CMK (cell line): ENCODE measurements at regions not wholly inside any gene's neighbourhood (a gene's known extent, or its start where the extent isn't known, plus 50 kb on each side); places are given as distances from the start of the nearest gene placed in this dataset.

Experiments
- DNase-seq: peaks from one replicate; pipeline ENCODE4 v3.0.0-alpha.2; 2010; ENCODE audit warnings: low read depth

- no peak for DNase-seq
Observed at GRCh38 chr18:44153981-44154380, 526.7 kb upstream of the SETBP1 start.

GRCh38 chr18:44156126-44156525 lies 524.6 kb upstream of the SETBP1 start:
- no peak for DNase-seq

- DNase-seq = no peak
Observed at GRCh38 chr18:44156776-44157335, 523.8 kb upstream of the SETBP1 start.

GRCh38 chr18:44170208-44170880 lies 510.3 kb upstream of the SETBP1 start:
- DNase-seq = no peak

- no peak for DNase-seq
Observed at GRCh38 chr18:44171301-44171700, 509.4 kb upstream of the SETBP1 start.

GRCh38 chr18:44175891-44176290 lies 504.8 kb upstream of the SETBP1 start:
- DNase-seq = no peak

- DNase-seq = no peak
Observed at GRCh38 chr18:44178476-44178875, 502.2 kb upstream of the SETBP1 start.

- no peak for DNase-seq
Observed at GRCh38 chr18:44179693-44180092, 501.0 kb upstream of the SETBP1 start.

- DNase-seq = no peak
Observed at GRCh38 chr18:44180683-44181082, 500.0 kb upstream of the SETBP1 start.

GRCh38 chr18:44181951-44182747 lies 498.5 kb upstream of the SETBP1 start:
- DNase-seq = no peak

- DNase-seq = no peak
Observed at GRCh38 chr18:44186001-44186400, 494.7 kb upstream of the SETBP1 start.

- no peak for DNase-seq
Observed at GRCh38 chr18:44187090-44187489, 493.6 kb upstream of the SETBP1 start.

GRCh38 chr18:44195394-44196140 lies 485.1 kb upstream of the SETBP1 start:
- DNase-seq = no peak

- DNase-seq = no peak
Observed at GRCh38 chr18:44197832-44198611, 482.7 kb upstream of the SETBP1 start.

GRCh38 chr18:44198612-44199284 lies 481.9 kb upstream of the SETBP1 start:
- DNase-seq = no peak

GRCh38 chr18:44213293-44213692 lies 467.4 kb upstream of the SETBP1 start:
- DNase-seq = no peak

GRCh38 chr18:44214396-44214795 lies 466.3 kb upstream of the SETBP1 start:
- DNase-seq = no peak

GRCh38 chr18:44216169-44216568 lies 464.5 kb upstream of the SETBP1 start:
- no peak for DNase-seq

- no peak for DNase-seq
Observed at GRCh38 chr18:44227501-44227900, 453.2 kb upstream of the SETBP1 start.

- no peak for DNase-seq
Observed at GRCh38 chr18:44229693-44230108, 451.0 kb upstream of the SETBP1 start.

GRCh38 chr18:44231936-44232335 lies 448.8 kb upstream of the SETBP1 start:
- DNase-seq = no peak
